PC-9 (cell line): ENCODE measurements at regions not wholly inside any gene's neighbourhood (a gene's known extent, or its start where the extent isn't known, plus 50 kb on each side); places are given as distances from the start of the nearest gene placed in this dataset.

Source experiments
- CTCF ChIP-seq: fragments of 200-600 bp; sonication (generic); conservative IDR thresholded peaks from 2 replicates; pipeline ENCODE4 v1.6.1; 2017; ENCODE audit warnings: mixed run types, antibody characterized with exemption, mild to moderate bottlenecking, moderate library complexity
- EZH2 ChIP-seq: fragments of 200-600 bp; sonication (generic); IDR thresholded peaks from 2 replicates; pipeline ENCODE4 v1.8.0; 2017; ENCODE audit warnings: antibody characterized with exemption, low read depth

DNA sequence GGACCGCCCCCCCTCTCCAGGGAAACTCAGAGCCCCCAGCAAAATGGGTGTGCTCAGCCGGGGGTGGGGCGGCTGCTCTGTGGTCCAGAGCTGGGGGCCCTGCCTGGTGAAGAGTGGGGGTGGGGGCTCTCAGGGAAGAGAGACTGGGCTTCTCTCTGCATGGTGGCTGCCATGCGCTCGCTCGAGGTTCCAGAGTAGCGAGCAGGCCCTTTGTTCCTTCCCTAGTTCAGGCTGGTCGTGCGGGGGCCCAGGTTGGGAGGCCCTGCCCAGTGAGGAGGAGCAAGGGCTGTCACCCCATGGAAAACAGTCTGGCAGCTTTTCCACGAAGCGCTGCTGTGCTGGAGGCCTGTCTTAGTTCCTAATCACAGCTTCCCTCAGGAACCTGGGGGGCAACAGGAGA, 134.6 kb downstream of the AEBP2 start:
- TF ChIP-seq CTCF (no peak), EZH2 (no peak)
